Left kidney (tissue), 1 donor: ENCODE measurements at regions not wholly inside any gene's neighbourhood (a gene's known extent, or its start where the extent isn't known, plus 50 kb on each side); places are given as distances from the start of the nearest gene placed in this dataset.

ENCODE experiments used
- DNase-seq: peaks from one replicate; pipeline ENCODE4 v3.0.0-alpha.2; 2013

- no peak for DNase-seq
Observed at GRCh38 chr15:35320158-35320780, 225.7 kb downstream of the DPH6 start.

- DNase-seq, result no peak
Observed at GRCh38 chr15:35319354-35319753, 226.6 kb downstream of the DPH6 start.

GRCh38 chr15:35317217-35317616 lies 228.7 kb downstream of the DPH6 start:
- no peak for DNase-seq

- DNase-seq, result no peak
Observed at GRCh38 chr15:35312344-35312743, 227.2 kb upstream of the NANOGP8 start.

- DNase-seq, result no peak
Observed at GRCh38 chr15:35311615-35312014, 226.5 kb upstream of the NANOGP8 start.

GRCh38 chr15:35309886-35310285 lies 224.8 kb upstream of the NANOGP8 start:
- no peak for DNase-seq

GRCh38 chr15:35308802-35309201 lies 223.7 kb upstream of the NANOGP8 start:
- DNase-seq, result peak; percentile 72

GRCh38 chr15:35307676-35308075 lies 222.6 kb upstream of the NANOGP8 start:
- no peak for DNase-seq

GRCh38 chr15:35307026-35307425 lies 221.9 kb upstream of the NANOGP8 start:
- no peak for DNase-seq

- DNase-seq, result no peak
Observed at GRCh38 chr15:35306361-35306981, 221.4 kb upstream of the NANOGP8 start.

- no peak for DNase-seq
Observed at GRCh38 chr15:35305946-35306345, 220.9 kb upstream of the NANOGP8 start.

GRCh38 chr15:35305031-35305550 lies 220.0 kb upstream of the NANOGP8 start:
- no peak for DNase-seq

- DNase-seq, result no peak
Observed at GRCh38 chr15:35304389-35304788, 219.3 kb upstream of the NANOGP8 start.

GRCh38 chr15:35302334-35302733 lies 217.2 kb upstream of the NANOGP8 start:
- DNase-seq, result no peak

- DNase-seq, result no peak
Observed at GRCh38 chr15:35301088-35301487, 216.0 kb upstream of the NANOGP8 start.

- DNase-seq, result no peak
Observed at GRCh38 chr15:35299059-35299735, 214.1 kb upstream of the NANOGP8 start.

- no peak for DNase-seq
Observed at GRCh38 chr15:35298509-35298908, 213.4 kb upstream of the NANOGP8 start.

GRCh38 chr15:35293353-35294130 lies 208.4 kb upstream of the NANOGP8 start:
- no peak for DNase-seq

GRCh38 chr15:35290301-35290721 lies 205.2 kb upstream of the NANOGP8 start:
- DNase-seq, result no peak

GRCh38 chr15:35289024-35289617 lies 204.0 kb upstream of the NANOGP8 start:
- peak; percentile 77 for DNase-seq

- DNase-seq, result no peak
Observed at GRCh38 chr15:35288580-35288979, 203.5 kb upstream of the NANOGP8 start.

- no peak for DNase-seq
Observed at GRCh38 chr15:35286721-35287120, 201.6 kb upstream of the NANOGP8 start.
